ENCODE measurements at regions not wholly inside any gene's neighbourhood (a gene's known extent, or its start where the extent isn't known, plus 50 kb on each side); places are given as distances from the start of the nearest gene placed in this dataset.

- Histone ChIP-seq H4K91ac (ENCODE audit: low read length) (no peak overlapping the region), H2BK120ac (ENCODE audit: low read depth, low read length) (no peak overlapping the region)
- WGBS, result 73% methylated on average over 3 of the region's 3 CpGs
Measured at GRCh38 chr13:107830804-107831203, 384.5 kb downstream of the LIG4 start.

DNA sequence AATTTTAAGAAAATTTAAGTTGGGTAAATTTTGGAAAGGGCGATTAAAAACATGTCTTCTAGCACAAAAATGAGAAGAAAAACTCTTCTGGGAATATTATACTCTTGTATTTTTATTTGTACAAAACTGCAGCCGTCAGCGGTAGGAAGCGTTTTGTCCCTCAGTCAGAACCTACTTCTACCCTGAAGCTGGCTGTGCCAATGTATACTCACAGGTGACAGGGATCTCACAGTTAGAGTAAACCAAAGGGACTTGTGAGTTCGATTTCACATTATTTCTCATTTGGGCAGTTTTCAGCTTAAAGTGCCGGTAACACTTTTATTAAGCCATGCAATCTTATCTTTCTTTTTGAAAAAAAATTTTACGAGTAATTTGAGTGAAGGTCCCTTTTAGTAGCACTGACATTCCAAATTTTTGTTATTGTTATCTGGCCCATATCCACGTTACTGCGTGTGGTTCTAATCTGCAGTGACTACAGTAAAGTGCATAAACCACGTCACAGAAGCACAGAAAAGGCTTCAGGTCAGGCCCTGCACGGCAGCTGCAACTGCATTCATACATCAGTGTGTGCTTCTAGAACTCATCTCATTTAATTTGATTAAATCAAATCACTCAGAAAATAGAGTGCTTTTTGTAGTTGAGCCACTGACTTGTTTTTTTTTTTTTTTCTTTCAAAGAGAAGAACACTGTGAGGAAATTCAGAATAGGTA lies 387.3 kb downstream of the LIG4 start:
- no peak overlapping the region for H3K4ac ChIP-seq (ENCODE audit: low read depth in 1 of 2, low read length in 2 of 2)
- H2AFZ ChIP-seq (ENCODE audit: low read depth, low read length), result no peak overlapping the region
- H3K9me3 ChIP-seq (ENCODE audit: control insufficient read depth, low read length), result no peaks in the 10 kb centered on the region
- no peak overlapping the region for H3K27ac ChIP-seq (ENCODE audit: low read length, poor library complexity, severe bottlenecking)
- H2BK5ac ChIP-seq (ENCODE audit: low read depth, low read length, poor library complexity, severe bottlenecking), result no peak overlapping the region
- no peaks in the 10 kb centered on the region for H3K27me3 ChIP-seq (ENCODE audit: control insufficient read depth in 1 of 2, insufficient read depth in 1 of 2, low read length in 2 of 2)
- H2BK12ac ChIP-seq (ENCODE audit: low read length in 2 of 2), result no peak overlapping the region
- WGBS, result 86% methylated on average over 7 of the region's 11 CpGs
- no peak overlapping the region for H4K91ac ChIP-seq (ENCODE audit: low read length)
- H4K8ac ChIP-seq (ENCODE audit: low read length), result no peak overlapping the region
- H3K9ac ChIP-seq (ENCODE audit: low read length), result no peak overlapping the region
- H3K4me1 ChIP-seq (ENCODE audit: control insufficient read depth, insufficient read depth, low read depth, low read length), result peaks cover 10% of the 10 kb centered on the region
- no peak overlapping the region for H3K4me3 ChIP-seq (ENCODE audit: insufficient read depth in 1 of 2, low read depth in 1 of 2, low read length in 2 of 2)
- H2BK120ac ChIP-seq (ENCODE audit: low read depth, low read length), result no peak overlapping the region
- no peak overlapping the region for H3K18ac ChIP-seq (ENCODE audit: low read depth in 1 of 2, low read length in 2 of 2)
- no peaks in the 10 kb centered on the region for H3K36me3 ChIP-seq (ENCODE audit: control insufficient read depth in 1 of 2, insufficient read depth in 2 of 2, low read depth in 1 of 2, low read length in 2 of 2)
- H3K4me2 ChIP-seq (ENCODE audit: low read length, poor library complexity, severe bottlenecking), result no peak overlapping the region
- H3K14ac ChIP-seq (ENCODE audit: low read length in 2 of 2), result no peak overlapping the region
- H2BK15ac ChIP-seq (ENCODE audit: low read depth, poor library complexity, severe bottlenecking), result no peak overlapping the region
- H3K23ac ChIP-seq (ENCODE audit: low read length in 2 of 2), result no peak overlapping the region
- H3K79me1 ChIP-seq (replicated peaks; ENCODE audit: low read length, poor library complexity, severe bottlenecking), result peaks cover 26% of the 10 kb centered on the region
- no peak overlapping the region for H2AK5ac ChIP-seq (ENCODE audit: low read length, severe bottlenecking)
- DNase-seq, result no peak

More at GRCh38 chr13:107830804-107831203, 384.5 kb downstream of the LIG4 start:
- H3K4me3 ChIP-seq (ENCODE audit: insufficient read depth in 1 of 2, low read depth in 1 of 2, low read length in 2 of 2), result no peak overlapping the region
- H2BK5ac ChIP-seq (ENCODE audit: low read depth, low read length, poor library complexity, severe bottlenecking), result no peak overlapping the region
- H3K4ac ChIP-seq (ENCODE audit: low read depth in 1 of 2, low read length in 2 of 2), result no peak overlapping the region
- no peak overlapping the region for H4K8ac ChIP-seq (ENCODE audit: low read length)
- H3K9ac ChIP-seq (ENCODE audit: low read length), result no peak overlapping the region
- H3K27me3 ChIP-seq (ENCODE audit: control insufficient read depth in 1 of 2, insufficient read depth in 1 of 2, low read length in 2 of 2), result no peaks in the 10 kb centered on the region
- no peak overlapping the region for H2BK15ac ChIP-seq (ENCODE audit: low read depth, poor library complexity, severe bottlenecking)
- H2AK5ac ChIP-seq (ENCODE audit: low read length, severe bottlenecking), result no peak overlapping the region
- H3K14ac ChIP-seq (ENCODE audit: low read length in 2 of 2), result no peak overlapping the region
- no peak overlapping the region for H3K18ac ChIP-seq (ENCODE audit: low read depth in 1 of 2, low read length in 2 of 2)
- no peak overlapping the region for H2BK12ac ChIP-seq (ENCODE audit: low read length in 2 of 2)
- no peak overlapping the region for H2AFZ ChIP-seq (ENCODE audit: low read depth, low read length)
- H3K36me3 ChIP-seq (ENCODE audit: control insufficient read depth in 1 of 2, insufficient read depth in 2 of 2, low read depth in 1 of 2, low read length in 2 of 2), result no peaks in the 10 kb centered on the region
- H3K9me3 ChIP-seq (ENCODE audit: control insufficient read depth, low read length), result no peaks in the 10 kb centered on the region
- no peak for DNase-seq
- H3K4me2 ChIP-seq (ENCODE audit: low read length, poor library complexity, severe bottlenecking), result no peak overlapping the region
- H3K27ac ChIP-seq (ENCODE audit: low read length, poor library complexity, severe bottlenecking), result no peak overlapping the region
- peaks cover 16% of the 10 kb centered on the region for H3K79me1 ChIP-seq (replicated peaks; ENCODE audit: low read length, poor library complexity, severe bottlenecking)
- peaks cover 6% of the 10 kb centered on the region for H3K4me1 ChIP-seq (ENCODE audit: control insufficient read depth, insufficient read depth, low read depth, low read length)
- no peak overlapping the region for H3K23ac ChIP-seq (ENCODE audit: low read length in 2 of 2)

DNA sequence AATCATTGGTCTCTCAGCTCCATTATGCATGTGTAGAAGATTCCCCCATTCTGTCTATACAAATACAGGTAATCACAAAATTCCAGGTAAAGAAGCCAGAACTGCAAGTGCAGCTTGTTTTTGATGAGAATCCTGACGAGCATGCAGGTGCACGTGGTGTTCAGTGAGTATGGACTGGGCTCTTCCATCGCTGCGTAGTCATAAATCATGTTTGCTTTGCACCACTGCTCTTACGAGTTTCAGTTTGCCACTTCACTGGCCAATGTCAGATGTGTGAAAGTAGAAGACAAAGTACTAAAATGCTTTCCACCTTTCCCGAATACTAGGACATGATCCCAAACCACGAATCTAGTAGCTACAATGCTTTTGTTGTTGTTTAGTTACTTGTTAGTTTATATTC lies 390.7 kb downstream of the LIG4 start:
- H3K36me3 ChIP-seq (ENCODE audit: control insufficient read depth in 1 of 2, insufficient read depth in 2 of 2, low read depth in 1 of 2, low read length in 2 of 2), result no peaks in the 10 kb centered on the region
- no peaks in the 10 kb centered on the region for H3K9me3 ChIP-seq (ENCODE audit: control insufficient read depth, low read length)
- H2BK5ac ChIP-seq (ENCODE audit: low read depth, low read length, poor library complexity, severe bottlenecking), result no peak overlapping the region
- H2BK120ac ChIP-seq (ENCODE audit: low read depth, low read length), result no peak overlapping the region
- DNase-seq, result no peak
- no peak overlapping the region for H2BK12ac ChIP-seq (ENCODE audit: low read length in 2 of 2)
- H4K8ac ChIP-seq (ENCODE audit: low read length), result no peak overlapping the region
- no peak overlapping the region for H4K91ac ChIP-seq (ENCODE audit: low read length)
- no peak overlapping the region for H3K18ac ChIP-seq (ENCODE audit: low read depth in 1 of 2, low read length in 2 of 2)
- no peak overlapping the region for H3K27ac ChIP-seq (ENCODE audit: low read length, poor library complexity, severe bottlenecking)
- H3K23ac ChIP-seq (ENCODE audit: low read length in 2 of 2), result no peak overlapping the region
- H3K9ac ChIP-seq (ENCODE audit: low read length), result no peak overlapping the region
- H3K27me3 ChIP-seq (ENCODE audit: control insufficient read depth in 1 of 2, insufficient read depth in 1 of 2, low read length in 2 of 2), result no peaks in the 10 kb centered on the region
- peaks cover 22% of the 10 kb centered on the region for H3K79me1 ChIP-seq (replicated peaks; ENCODE audit: low read length, poor library complexity, severe bottlenecking)
- H3K14ac ChIP-seq (ENCODE audit: low read length in 2 of 2), result no peak overlapping the region
- H2AK5ac ChIP-seq (ENCODE audit: low read length, severe bottlenecking), result no peak overlapping the region
- WGBS, result 92% methylated on average over 5 of the region's 7 CpGs
- no peak overlapping the region for H2BK15ac ChIP-seq (ENCODE audit: low read depth, poor library complexity, severe bottlenecking)
- peaks cover 9% of the 10 kb centered on the region for H3K4me1 ChIP-seq (ENCODE audit: control insufficient read depth, insufficient read depth, low read depth, low read length)
- H3K4me2 ChIP-seq (ENCODE audit: low read length, poor library complexity, severe bottlenecking), result no peak overlapping the region
- H2AFZ ChIP-seq (ENCODE audit: low read depth, low read length), result no peak overlapping the region
- H3K4ac ChIP-seq (ENCODE audit: low read depth in 1 of 2, low read length in 2 of 2), result no peak overlapping the region
- H3K4me3 ChIP-seq (ENCODE audit: insufficient read depth in 1 of 2, low read depth in 1 of 2, low read length in 2 of 2), result no peak overlapping the region

DNA sequence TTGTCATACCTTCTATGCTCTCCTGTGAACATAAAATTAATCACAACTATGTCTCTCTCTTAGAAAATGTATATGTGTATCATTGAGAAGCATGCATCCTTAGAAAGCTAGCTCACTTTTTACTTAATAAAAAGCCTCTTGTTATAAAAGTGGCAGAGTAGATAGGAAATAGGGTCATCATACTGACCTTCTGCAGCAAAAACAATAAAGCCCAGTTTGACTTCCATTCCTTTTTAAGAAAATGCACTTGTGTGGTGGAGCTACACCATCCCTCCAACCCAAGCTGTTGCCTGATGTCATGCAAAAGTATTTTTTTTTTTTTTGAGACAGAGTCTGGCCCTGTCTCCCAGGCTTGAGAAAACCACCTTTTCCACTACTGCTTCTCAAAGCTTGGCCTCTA lies 393.3 kb downstream of the LIG4 start:
- peak overlapping the region; percentile 36 for H3K4me2 ChIP-seq (ENCODE audit: low read length, poor library complexity, severe bottlenecking)
- no peaks in the 10 kb centered on the region for H3K36me3 ChIP-seq (ENCODE audit: control insufficient read depth in 1 of 2, insufficient read depth in 2 of 2, low read depth in 1 of 2, low read length in 2 of 2)
- H4K91ac ChIP-seq (ENCODE audit: low read length), result no peak overlapping the region

More for the DNA sequence above, 393.3 kb downstream of the LIG4 start:
- Histone ChIP-seq H3K14ac (ENCODE audit: low read length in 2 of 2) (no peak overlapping the region), H3K79me1 (replicated peaks; ENCODE audit: low read length, poor library complexity, severe bottlenecking) (peaks cover 25% of the 10 kb centered on the region), H3K4me3 (ENCODE audit: insufficient read depth in 1 of 2, low read depth in 1 of 2, low read length in 2 of 2) (no peak overlapping the region), H2AFZ (ENCODE audit: low read depth, low read length) (no peak overlapping the region), H3K27ac (ENCODE audit: low read length, poor library complexity, severe bottlenecking) (peak overlapping the region; percentile 75), H2BK12ac (ENCODE audit: low read length in 2 of 2) (no peak overlapping the region), H3K4ac (ENCODE audit: low read depth in 1 of 2, low read length in 2 of 2) (no peak overlapping the region), H3K23ac (ENCODE audit: low read length in 2 of 2) (no peak overlapping the region), H3K9me3 (ENCODE audit: control insufficient read depth, low read length) (no peaks in the 10 kb centered on the region), H2BK15ac (ENCODE audit: low read depth, poor library complexity, severe bottlenecking) (no peak overlapping the region), H2BK120ac (ENCODE audit: low read depth, low read length) (no peak overlapping the region), H2BK5ac (ENCODE audit: low read depth, low read length, poor library complexity, severe bottlenecking) (no peak overlapping the region), H3K27me3 (ENCODE audit: control insufficient read depth in 1 of 2, insufficient read depth in 1 of 2, low read length in 2 of 2) (no peaks in the 10 kb centered on the region), H3K4me1 (ENCODE audit: control insufficient read depth, insufficient read depth, low read depth, low read length) (peaks cover 7% of the 10 kb centered on the region), H2AK5ac (ENCODE audit: low read length, severe bottlenecking) (no peak overlapping the region), H3K9ac (ENCODE audit: low read length) (no peak overlapping the region), H4K8ac (ENCODE audit: low read length) (no peak overlapping the region), H3K18ac (ENCODE audit: low read depth in 1 of 2, low read length in 2 of 2) (no peak overlapping the region)
- DNase-seq, result no peak

Measured in mesenchymal stem cell (in vitro differentiated cells and primary cell).